Choroid plexus epithelial cell (primary cell): ENCODE measurements at regions not wholly inside any gene's neighbourhood (a gene's known extent, or its start where the extent isn't known, plus 50 kb on each side); places are given as distances from the start of the nearest gene placed in this dataset.

Experiments
- DNase-seq: peaks from one replicate; pipeline ENCODE4 v3.0.0-alpha.2; 2010; ENCODE audit warnings: low read depth
- H3K4me3 ChIP-seq: 2 replicates; pipeline ENCODE4 v1.5.1; 2011; ENCODE audit warnings: low read depth, mild to moderate bottlenecking, control low read depth, low read length, moderate library complexity
- TF ChIP-seq, protein P1 (sequence below): conservative IDR thresholded peaks from 2 replicates; pipeline ENCODE4 v1.5.1; 2011; ENCODE audit warnings: low read depth, mild to moderate bottlenecking, control low read depth, inconsistent platforms, low read length, moderate library complexity

DNA sequence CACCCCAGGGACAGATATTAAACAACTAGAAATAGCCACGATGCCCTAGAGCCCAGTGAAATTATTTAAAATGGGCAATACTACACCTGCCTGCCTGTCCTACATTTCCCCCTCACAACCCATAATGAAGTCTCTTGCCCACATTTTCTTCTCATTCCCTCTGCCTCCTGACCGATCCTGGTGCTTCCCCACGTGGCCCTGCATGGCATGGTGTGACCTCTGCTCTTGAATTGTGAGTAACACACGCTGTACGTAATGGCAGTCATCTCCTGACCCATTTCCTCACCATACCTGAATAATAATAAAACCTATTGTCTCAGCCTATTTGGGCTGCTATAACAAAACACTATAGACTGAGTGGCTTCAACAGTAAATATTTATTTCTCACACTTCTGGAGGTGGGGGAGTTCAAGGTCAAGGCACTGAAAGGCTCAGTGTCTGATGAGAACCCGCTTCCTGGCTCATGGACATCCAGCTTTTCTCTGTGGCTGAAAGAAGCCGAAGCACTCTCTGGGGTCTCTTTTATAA is 77.0 kb upstream of the ENPP6 start:
- TF ChIP-seq, protein P1, sequence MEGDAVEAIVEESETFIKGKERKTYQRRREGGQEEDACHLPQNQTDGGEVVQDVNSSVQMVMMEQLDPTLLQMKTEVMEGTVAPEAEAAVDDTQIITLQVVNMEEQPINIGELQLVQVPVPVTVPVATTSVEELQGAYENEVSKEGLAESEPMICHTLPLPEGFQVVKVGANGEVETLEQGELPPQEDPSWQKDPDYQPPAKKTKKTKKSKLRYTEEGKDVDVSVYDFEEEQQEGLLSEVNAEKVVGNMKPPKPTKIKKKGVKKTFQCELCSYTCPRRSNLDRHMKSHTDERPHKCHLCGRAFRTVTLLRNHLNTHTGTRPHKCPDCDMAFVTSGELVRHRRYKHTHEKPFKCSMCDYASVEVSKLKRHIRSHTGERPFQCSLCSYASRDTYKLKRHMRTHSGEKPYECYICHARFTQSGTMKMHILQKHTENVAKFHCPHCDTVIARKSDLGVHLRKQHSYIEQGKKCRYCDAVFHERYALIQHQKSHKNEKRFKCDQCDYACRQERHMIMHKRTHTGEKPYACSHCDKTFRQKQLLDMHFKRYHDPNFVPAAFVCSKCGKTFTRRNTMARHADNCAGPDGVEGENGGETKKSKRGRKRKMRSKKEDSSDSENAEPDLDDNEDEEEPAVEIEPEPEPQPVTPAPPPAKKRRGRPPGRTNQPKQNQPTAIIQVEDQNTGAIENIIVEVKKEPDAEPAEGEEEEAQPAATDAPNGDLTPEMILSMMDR = no peak
- DNase-seq = no peak
- no peak overlapping the region for H3K4me3 ChIP-seq

DNA sequence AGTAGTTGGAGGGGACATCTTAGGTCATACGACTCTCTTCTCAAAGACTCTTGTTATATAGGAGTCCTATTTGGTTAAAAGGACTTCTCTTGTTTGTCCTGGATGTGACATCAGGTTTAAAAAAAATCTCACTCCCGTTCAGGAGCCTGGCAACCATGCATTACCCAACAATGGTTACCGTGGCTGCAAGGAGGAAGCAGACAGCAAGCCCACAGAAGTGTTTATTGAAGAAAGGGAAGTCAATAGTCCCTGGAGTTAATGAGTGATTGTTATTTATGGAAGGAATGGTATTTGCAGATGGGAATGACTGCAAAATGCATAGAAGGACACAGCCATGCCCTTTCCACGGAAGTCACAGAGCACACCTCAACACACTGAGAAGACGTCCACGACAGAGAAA is 75.9 kb upstream of the ENPP6 start:
- DNase-seq = no peak
- TF ChIP-seq, protein P1 = no peak
- H3K4me3 ChIP-seq = no peak overlapping the region

DNA sequence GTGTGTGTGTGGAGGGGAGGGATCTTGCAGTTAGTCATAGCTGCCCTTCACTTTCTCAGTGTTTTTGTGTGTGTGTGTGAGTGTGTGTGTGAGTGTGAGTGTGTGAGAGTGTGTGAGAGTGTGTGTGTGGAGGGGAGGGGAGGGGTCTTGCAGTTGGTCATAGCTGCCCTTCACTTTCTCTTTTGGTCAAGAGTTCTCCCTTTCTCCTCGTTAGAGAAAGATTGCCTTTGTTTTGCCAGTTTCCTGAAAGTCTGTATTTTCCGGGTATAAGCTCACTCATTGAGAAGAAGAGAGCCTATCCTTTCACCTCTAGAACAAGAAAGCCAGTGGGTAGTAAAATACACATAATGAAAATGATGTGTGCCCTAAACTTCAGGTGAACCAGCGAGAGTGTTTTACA is 75.2 kb upstream of the ENPP6 start:
- DNase-seq = no peak
- TF ChIP-seq, protein P1 = no peak
- no peak overlapping the region for H3K4me3 ChIP-seq

DNA sequence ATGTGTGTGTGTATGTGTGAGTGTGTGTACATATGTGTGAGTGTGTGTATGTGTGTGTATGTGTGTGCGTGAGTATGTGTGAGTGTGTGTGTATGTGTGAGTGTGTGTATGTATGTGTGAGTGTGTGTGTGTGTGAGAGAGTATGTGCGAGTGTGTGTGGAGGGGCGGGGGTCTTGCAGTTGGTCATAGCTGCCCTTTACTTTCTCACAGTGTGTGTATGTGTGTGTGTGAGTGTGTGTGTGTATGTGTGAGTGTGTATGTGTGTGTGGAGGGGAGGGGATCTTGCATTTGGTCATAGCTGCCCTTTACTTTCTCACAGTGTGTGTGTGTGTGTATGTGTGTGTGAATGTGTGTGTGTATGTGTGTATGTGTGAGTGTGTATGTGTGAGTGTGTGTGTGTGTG is 74.8 kb upstream of the ENPP6 start:
- no peak overlapping the region for H3K4me3 ChIP-seq
- TF ChIP-seq, protein P1 = no peak
- no peak for DNase-seq

DNA sequence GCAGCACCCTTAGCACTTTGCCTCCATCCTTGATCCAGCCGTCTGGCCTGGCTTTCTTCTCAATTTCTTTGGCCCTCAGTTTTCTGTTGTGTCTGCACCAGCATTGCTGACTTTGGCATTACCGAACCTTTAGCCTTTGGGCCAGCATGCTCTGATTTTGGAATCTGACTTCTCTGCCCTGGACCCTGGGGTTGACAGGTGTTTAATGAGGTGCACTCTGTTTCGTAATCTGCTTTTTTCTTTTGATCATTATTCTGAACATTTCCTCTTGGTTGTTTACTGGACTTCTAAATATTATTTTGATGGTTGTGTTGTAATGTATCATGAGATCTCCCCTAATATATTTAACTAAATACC is 71.5 kb upstream of the ENPP6 start:
- DNase-seq = no peak
- H3K4me3 ChIP-seq = no peak overlapping the region
- TF ChIP-seq, protein P1 = no peak

DNA sequence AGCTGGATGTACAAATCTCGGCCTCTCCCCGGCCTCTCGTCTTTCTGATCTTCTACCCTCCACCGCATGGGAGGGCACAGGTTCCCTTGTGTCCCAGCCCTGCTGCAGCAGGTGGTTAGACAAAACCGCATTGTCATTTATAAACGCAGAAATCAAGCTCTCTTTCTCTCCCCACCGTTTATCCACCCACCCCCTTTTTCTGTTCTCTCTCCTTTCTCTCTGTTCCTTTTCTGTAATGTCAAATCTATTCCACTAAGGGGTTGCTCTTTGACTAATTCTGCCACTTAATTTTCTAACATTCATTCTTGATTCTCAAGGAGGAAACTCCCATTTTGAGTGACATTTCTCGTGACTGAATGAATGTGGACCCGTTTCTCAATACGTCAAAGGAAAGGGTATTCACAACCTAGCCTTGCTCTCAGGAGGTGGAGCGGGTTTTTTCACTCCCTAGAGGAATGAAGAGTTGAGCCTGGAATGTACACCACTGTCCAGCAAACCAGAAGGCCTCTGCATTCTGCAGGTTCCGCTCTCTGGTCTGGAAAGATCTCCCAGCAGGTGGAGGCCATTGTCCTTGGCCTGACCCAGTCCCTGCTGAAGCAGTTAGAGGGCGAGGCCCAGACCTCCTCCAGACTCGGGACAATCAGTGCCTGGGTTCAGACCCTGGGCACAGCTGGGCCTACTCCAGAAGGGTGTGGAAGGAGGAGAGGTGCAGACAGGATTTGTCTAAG is 70.9 kb upstream of the ENPP6 start:
- peak; percentile 31 for DNase-seq
- no peak overlapping the region for H3K4me3 ChIP-seq
- TF ChIP-seq, protein P1 = peak; percentile 1

DNA sequence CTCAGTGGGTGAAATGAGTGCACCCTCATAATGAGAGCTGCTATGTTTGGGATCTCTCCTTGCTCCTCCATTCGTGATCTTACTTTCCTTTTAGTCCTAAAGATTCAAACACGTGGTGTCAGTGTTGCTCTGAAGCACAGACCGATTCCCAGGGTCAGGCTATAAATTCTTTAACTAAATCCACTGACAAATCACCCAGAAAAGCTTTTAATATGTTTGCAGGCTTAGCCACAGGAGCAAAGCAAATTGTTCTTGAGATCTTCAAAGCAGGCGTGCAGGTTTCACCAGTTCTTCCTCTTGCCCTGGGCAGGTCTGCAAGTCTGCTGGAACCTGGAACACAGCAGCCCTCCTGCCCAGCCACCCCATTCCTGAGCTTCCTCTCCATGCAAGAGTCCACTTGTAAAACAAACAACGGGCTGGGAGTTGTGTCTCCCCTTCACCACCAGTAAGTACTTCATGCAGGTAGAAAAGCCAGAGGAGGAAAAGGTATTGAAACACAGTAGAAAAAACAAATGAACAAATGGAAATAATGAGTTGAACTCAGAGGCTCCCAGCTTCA is 70.1 kb upstream of the ENPP6 start:
- peak; percentile 86 for DNase-seq
- H3K4me3 ChIP-seq = no peak overlapping the region
- TF ChIP-seq, protein P1 = peak; percentile 57
